Neural progenitor cell (in vitro differentiated cells): ENCODE measurements at regions not wholly inside any gene's neighbourhood (a gene's known extent, or its start where the extent isn't known, plus 50 kb on each side); places are given as distances from the start of the nearest gene placed in this dataset.

ENCODE experiments used
- DNase-seq: peaks from one replicate; pipeline ENCODE4 v3.0.0-alpha.2; 2016; ENCODE audit warnings: low spot score
- H2AFZ ChIP-seq: fragments of 200-600 bp; sonication (generic); replicated peaks from 2 replicates; pipeline ENCODE4 v1.6.1; 2016; ENCODE audit warnings: antibody characterized with exemption
- H3F3A ChIP-seq: fragments of 200-600 bp; sonication (generic); 2 replicates; pipeline ENCODE4 v1.6.1; 2016; ENCODE audit warnings: antibody characterized with exemption, low read depth
- H3K27ac ChIP-seq: fragments of 200-600 bp; sonication (generic); 2 replicates; pipeline ENCODE4 v1.5.1; 2016; ENCODE audit warnings: mild to moderate bottlenecking
- H3K27me3 ChIP-seq: fragments of 200-600 bp; sonication (generic); 2 replicates; pipeline ENCODE4 v1.6.1; 2016; ENCODE audit warnings: mild to moderate bottlenecking, moderate library complexity
- H3K36me3 ChIP-seq: fragments of 200-600 bp; sonication (generic); 2 replicates; pipeline ENCODE4 v1.5.1; 2016
- H3K4me1 ChIP-seq: fragments of 200-600 bp; sonication (generic); 2 replicates; pipeline ENCODE4 v1.6.1; 2016; ENCODE audit warnings: mixed run types
- H3K4me2 ChIP-seq: fragments of 200-600 bp; sonication (generic); 2 replicates; pipeline ENCODE4 v1.6.1; 2016
- H3K4me3 ChIP-seq: fragments of 200-600 bp; sonication (generic); 2 replicates; pipeline ENCODE4 v1.5.1; 2016
- H3K79me2 ChIP-seq: fragments of 200-600 bp; sonication (generic); 2 replicates; pipeline ENCODE4 v1.6.1; 2016; ENCODE audit warnings: low read depth
- H3K9ac ChIP-seq: fragments of 200-600 bp; sonication (generic); 2 replicates; pipeline ENCODE4 v1.6.1; 2016
- H3K9me3 ChIP-seq: fragments of 200-600 bp; sonication (generic); 2 replicates; pipeline ENCODE4 v1.5.1; 2016; ENCODE audit warnings: low read depth
- H4K20me1 ChIP-seq: fragments of 200-600 bp; sonication (generic); 2 replicates; pipeline ENCODE4 v1.6.1; 2016; ENCODE audit warnings: low read depth
- H3K27ac Mint-ChIP-seq: 3 replicates; pipeline ENCODE4 v1.8.0; 2021; ENCODE audit warnings: mixed read lengths
- H3K27me3 Mint-ChIP-seq: 2 replicates; pipeline ENCODE4 v1.8.0; 2022; ENCODE audit warnings: low read depth, mild to moderate bottlenecking, inconsistent platforms, moderate library complexity, mixed read lengths; ENCODE audit not compliant: insufficient read depth
- H3K36me3 Mint-ChIP-seq: 3 replicates; pipeline ENCODE4 v1.8.0; 2021; ENCODE audit warnings: mixed read lengths
- H3K4me1 Mint-ChIP-seq: 3 replicates; pipeline ENCODE4 v1.8.0; 2021; ENCODE audit warnings: mixed read lengths
- H3K4me3 Mint-ChIP-seq: 3 replicates; pipeline ENCODE4 v1.8.0; 2021; ENCODE audit warnings: mild to moderate bottlenecking, moderate library complexity, mixed read lengths
- H3K9me3 Mint-ChIP-seq: 3 replicates; pipeline ENCODE4 v1.8.0; 2020; ENCODE audit warnings: mixed read lengths
- EZH2 ChIP-seq: fragments of 200-600 bp; sonication (generic); IDR thresholded peaks from 2 replicates; pipeline ENCODE4 v1.6.1; 2017; ENCODE audit warnings: antibody characterized with exemption, mild to moderate bottlenecking, moderate library complexity
- EZH2phosphoT487 ChIP-seq: fragments of 200-600 bp; sonication (generic); IDR thresholded peaks from 2 replicates; pipeline ENCODE4 v1.6.1; 2017; ENCODE audit warnings: antibody characterized with exemption
- TF ChIP-seq, protein P1 (sequence below): fragments of 200-600 bp; sonication (generic); IDR thresholded peaks from 2 replicates; pipeline ENCODE4 v1.5.1; 2017; ENCODE audit warnings: antibody characterized with exemption, mild to moderate bottlenecking

DNA sequence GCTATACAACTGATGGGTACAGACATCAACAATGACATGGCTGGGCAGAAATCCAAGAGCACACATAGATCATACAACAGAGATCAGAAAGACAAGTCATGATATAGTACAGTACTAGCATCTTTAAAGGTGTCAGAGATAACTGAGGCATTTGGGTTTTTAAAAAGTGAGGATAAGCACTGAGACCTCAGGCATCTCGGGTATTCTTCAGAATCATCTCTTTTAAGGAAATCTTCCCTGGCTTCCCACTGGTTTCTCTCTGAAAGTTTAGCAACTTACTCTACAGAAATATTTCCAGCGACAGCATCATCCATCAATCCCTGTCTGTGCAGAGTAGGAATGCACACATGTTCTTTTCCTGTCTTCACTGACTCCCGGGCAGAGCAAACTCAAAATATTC, 93.2 kb upstream of the PARP11 start:
- H3K4me1 Mint-ChIP-seq: peaks cover 24% of the 10 kb centered on the region
- H3K4me2 ChIP-seq: no peak overlapping the region
- peaks cover 11% of the 10 kb centered on the region for H3K4me1 ChIP-seq
- H3K27ac Mint-ChIP-seq: no peak overlapping the region
- H3K9ac ChIP-seq: no peak overlapping the region
- DNase-seq: no peak
- no peaks in the 10 kb centered on the region for H3K36me3 ChIP-seq
- TF ChIP-seq, protein P1, sequence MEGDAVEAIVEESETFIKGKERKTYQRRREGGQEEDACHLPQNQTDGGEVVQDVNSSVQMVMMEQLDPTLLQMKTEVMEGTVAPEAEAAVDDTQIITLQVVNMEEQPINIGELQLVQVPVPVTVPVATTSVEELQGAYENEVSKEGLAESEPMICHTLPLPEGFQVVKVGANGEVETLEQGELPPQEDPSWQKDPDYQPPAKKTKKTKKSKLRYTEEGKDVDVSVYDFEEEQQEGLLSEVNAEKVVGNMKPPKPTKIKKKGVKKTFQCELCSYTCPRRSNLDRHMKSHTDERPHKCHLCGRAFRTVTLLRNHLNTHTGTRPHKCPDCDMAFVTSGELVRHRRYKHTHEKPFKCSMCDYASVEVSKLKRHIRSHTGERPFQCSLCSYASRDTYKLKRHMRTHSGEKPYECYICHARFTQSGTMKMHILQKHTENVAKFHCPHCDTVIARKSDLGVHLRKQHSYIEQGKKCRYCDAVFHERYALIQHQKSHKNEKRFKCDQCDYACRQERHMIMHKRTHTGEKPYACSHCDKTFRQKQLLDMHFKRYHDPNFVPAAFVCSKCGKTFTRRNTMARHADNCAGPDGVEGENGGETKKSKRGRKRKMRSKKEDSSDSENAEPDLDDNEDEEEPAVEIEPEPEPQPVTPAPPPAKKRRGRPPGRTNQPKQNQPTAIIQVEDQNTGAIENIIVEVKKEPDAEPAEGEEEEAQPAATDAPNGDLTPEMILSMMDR: no peak
- TF ChIP-seq EZH2: no peak
- no peak for TF ChIP-seq EZH2phosphoT487
- no peaks in the 10 kb centered on the region for H3F3A ChIP-seq
- peaks cover 10% of the 10 kb centered on the region for H3K27me3 Mint-ChIP-seq
- H3K27ac ChIP-seq: no peak overlapping the region
- no peak overlapping the region for H2AFZ ChIP-seq
- H3K9me3 ChIP-seq: no peaks in the 10 kb centered on the region
- H3K36me3 Mint-ChIP-seq: no peaks in the 10 kb centered on the region
- no peak overlapping the region for H3K4me3 ChIP-seq
- H3K9me3 Mint-ChIP-seq: peaks cover 2% of the 10 kb centered on the region
- no peak overlapping the region for H3K4me3 Mint-ChIP-seq
- no peaks in the 10 kb centered on the region for H3K79me2 ChIP-seq
- H3K27me3 ChIP-seq: no peaks in the 10 kb centered on the region
- H4K20me1 ChIP-seq: no peaks in the 10 kb centered on the region

DNA sequence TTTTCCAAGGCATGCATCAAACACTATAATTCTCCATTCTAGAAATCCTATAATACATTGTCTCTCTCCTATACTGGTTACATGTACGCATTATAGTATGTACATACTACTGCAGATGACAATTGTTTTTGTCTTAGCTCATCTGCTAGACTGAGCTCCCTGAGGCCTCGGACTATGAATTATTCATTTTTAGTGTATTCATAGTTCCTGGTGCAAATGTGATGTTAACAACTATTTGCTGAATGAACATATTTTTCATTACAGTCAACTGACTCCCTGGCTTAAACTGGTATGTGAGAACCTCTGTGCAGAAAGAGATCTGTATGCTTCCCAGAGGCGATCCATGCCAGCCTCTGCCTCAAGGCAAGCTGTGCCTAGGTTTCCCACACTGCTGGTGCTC, 91.8 kb upstream of the PARP11 start:
- H3K4me3 ChIP-seq: no peak overlapping the region
- H3K27ac Mint-ChIP-seq: no peak overlapping the region
- peaks cover 2% of the 10 kb centered on the region for H3K9me3 Mint-ChIP-seq
- no peak overlapping the region for H3K4me2 ChIP-seq
- no peaks in the 10 kb centered on the region for H3K79me2 ChIP-seq
- H3K27me3 ChIP-seq: no peaks in the 10 kb centered on the region
- no peak for DNase-seq
- no peaks in the 10 kb centered on the region for H4K20me1 ChIP-seq
- TF ChIP-seq EZH2phosphoT487: no peak
- no peak for TF ChIP-seq EZH2
- TF ChIP-seq, protein P1: no peak
- no peaks in the 10 kb centered on the region for H3F3A ChIP-seq
- peaks cover 11% of the 10 kb centered on the region for H3K4me1 ChIP-seq
- H3K27me3 Mint-ChIP-seq: peaks cover 7% of the 10 kb centered on the region
- H3K36me3 ChIP-seq: no peaks in the 10 kb centered on the region
- H3K9ac ChIP-seq: no peak overlapping the region
- no peak overlapping the region for H3K4me3 Mint-ChIP-seq
- no peaks in the 10 kb centered on the region for H3K9me3 ChIP-seq
- H3K36me3 Mint-ChIP-seq: no peaks in the 10 kb centered on the region
- peaks cover 24% of the 10 kb centered on the region for H3K4me1 Mint-ChIP-seq
- H2AFZ ChIP-seq: no peak overlapping the region
- no peak overlapping the region for H3K27ac ChIP-seq

DNA sequence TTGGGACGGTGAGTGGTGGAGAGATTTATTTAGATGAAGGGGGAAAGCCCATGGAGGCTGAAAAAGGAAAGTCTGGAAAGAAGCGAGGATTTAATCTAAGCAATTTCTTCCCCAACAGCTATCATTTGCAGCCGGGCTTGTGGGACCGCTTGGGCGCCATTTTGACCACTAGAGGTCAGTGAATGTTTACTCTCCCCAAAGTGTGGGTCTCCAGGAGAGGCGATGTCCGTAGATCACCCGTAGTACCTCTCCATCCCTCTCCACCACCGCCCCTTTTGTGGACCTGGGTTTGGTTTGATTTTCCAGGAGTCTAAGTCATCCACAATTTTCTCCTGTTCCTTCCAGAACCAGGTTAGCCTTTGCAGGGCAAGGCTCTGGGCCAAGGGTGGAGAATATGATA, 91.2 kb upstream of the PARP11 start:
- TF ChIP-seq, protein P1: peak; percentile 70
- TF ChIP-seq EZH2phosphoT487: no peak
- TF ChIP-seq EZH2: no peak
- H3K36me3 ChIP-seq: no peaks in the 10 kb centered on the region
- no peak overlapping the region for H3K27ac Mint-ChIP-seq
- H3K9ac ChIP-seq: no peak overlapping the region
- no peak overlapping the region for H3K4me3 ChIP-seq
- no peaks in the 10 kb centered on the region for H3K79me2 ChIP-seq
- no peaks in the 10 kb centered on the region for H3K36me3 Mint-ChIP-seq
- peaks cover 2% of the 10 kb centered on the region for H3K9me3 Mint-ChIP-seq
- no peaks in the 10 kb centered on the region for H3K27me3 ChIP-seq
- H3K4me3 Mint-ChIP-seq: no peak overlapping the region
- H2AFZ ChIP-seq: peak overlapping the region; percentile 94
- no peak overlapping the region for H3K4me2 ChIP-seq
- H3F3A ChIP-seq: no peaks in the 10 kb centered on the region
- no peaks in the 10 kb centered on the region for H3K9me3 ChIP-seq
- peaks cover 7% of the 10 kb centered on the region for H3K27me3 Mint-ChIP-seq
- H3K4me1 ChIP-seq: peaks cover 11% of the 10 kb centered on the region
- H4K20me1 ChIP-seq: no peaks in the 10 kb centered on the region
- peaks cover 24% of the 10 kb centered on the region for H3K4me1 Mint-ChIP-seq
- no peak overlapping the region for H3K27ac ChIP-seq
- DNase-seq: peak; percentile 74
